GM19463 (cell line): ENCODE measurements at regions not wholly inside any gene's neighbourhood (a gene's known extent, or its start where the extent isn't known, plus 50 kb on each side); places are given as distances from the start of the nearest gene placed in this dataset.
"Not testable (repeated sequence)": the region's sequence is repeated elsewhere in the genome, so short reads cannot be mapped to it uniquely, and the experiment has no call there.

Experiments
- ATAC-seq: cut with Tn5 transposase; IDR thresholded peaks from one replicate; pipeline ENCODE4 v1.9.1; 2021; ENCODE audit warnings: mild to moderate bottlenecking, moderate library complexity; ENCODE audit not compliant: unreplicated experiment

DNA sequence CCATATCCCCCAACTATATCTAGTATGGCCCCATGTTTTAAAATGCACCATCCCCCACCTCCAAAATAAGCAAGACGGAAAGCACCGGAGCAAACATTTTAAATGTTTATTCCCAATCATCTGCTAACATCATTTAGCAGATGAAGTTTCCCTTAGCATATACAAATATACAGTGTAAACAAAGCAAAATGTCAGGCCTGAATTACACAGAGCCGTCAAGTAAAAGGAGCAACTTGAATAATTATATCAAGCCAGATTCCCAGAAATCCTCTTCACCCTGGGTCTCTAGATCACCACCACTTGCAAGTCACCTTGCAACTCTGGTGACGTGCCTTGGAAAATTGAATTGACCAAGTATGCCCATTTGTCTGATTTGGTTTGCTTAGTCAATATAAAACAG lies 91.6 kb upstream of the COL1A2 start:
- ATAC-seq, result no peak

DNA sequence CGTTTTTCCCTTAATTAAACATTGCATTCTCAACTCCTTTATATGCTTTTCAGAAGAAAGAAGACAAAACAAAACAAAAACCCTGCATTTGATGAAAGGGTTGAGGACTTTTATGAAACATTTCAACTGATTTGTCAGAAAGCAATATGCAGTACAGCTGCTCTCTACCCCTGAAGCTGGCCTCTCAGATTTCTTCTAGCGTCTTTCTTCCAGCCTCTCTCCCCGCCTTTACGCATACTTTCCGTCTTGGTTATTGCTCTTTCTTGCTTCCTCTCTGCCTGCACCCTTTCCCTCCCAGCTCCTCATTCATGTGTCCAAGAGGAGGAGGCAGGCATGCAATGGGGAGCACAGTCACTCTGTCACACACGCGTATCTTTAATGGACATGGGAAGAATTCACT lies 91.0 kb upstream of the COL1A2 start:
- ATAC-seq, result no peak

GRCh38 chr7:94304878-94305277 lies 89.8 kb upstream of the COL1A2 start:
- no peak for ATAC-seq

DNA sequence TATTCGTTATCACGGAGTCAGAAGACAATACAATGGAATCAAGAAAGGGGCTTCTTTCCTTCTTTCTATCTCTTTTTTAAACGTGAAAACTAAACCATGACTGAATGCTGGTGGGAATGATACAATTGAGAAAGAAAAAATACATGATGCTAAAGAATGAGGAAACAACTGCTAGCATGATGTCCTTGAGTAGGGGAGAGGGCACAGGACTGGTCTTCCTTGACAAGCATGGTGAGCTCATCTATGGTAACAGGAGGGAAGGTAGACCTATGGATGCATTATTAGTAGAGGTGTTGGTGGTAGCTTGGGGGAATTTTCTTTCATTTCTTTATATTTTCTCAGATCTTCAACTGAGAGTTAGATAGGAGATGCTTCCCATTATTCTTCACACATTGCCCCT lies 88.9 kb upstream of the COL1A2 start:
- ATAC-seq, result no peak

GRCh38 chr7:94307399-94308048 lies 87.2 kb upstream of the COL1A2 start:
- ATAC-seq, result no peak

DNA sequence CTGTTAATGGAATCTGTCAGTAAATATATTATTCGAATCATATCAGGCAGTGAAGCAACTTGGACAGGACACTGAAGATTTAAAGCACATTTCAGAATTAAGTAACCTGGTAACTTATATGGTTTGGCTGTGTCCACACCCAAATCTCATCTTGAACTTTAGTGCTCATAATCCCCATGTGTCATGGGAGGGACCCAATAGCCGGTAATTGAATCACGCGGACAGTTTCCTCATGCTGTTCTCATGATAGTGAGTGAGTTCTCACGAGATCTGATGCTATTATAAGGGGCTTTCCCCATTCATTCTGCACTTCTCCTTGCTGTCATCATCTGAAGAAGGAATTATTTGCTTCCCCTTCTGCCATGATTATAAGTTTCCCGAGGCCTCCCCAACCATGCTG lies 83.2 kb upstream of the COL1A2 start:
- ATAC-seq, result no peak

DNA sequence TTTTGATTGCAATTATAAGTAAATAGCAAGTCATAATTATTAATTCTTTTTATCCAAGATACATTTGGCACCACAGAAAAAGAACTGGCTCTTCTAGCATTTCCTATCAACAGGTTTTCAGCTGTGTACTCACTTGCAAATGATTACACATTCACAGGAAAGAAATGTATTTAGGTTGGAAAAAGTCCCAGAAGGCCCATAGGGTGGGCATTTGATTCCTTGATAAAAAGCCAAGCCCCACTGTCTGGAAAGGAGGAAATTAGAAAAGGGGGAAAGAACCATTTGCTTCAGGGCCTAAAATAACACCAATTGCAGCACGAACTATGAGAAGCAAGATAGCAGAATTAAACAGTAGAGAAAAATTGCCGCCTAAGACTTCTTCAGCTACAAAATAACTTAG lies 80.8 kb upstream of the COL1A2 start:
- ATAC-seq, result no peak

DNA sequence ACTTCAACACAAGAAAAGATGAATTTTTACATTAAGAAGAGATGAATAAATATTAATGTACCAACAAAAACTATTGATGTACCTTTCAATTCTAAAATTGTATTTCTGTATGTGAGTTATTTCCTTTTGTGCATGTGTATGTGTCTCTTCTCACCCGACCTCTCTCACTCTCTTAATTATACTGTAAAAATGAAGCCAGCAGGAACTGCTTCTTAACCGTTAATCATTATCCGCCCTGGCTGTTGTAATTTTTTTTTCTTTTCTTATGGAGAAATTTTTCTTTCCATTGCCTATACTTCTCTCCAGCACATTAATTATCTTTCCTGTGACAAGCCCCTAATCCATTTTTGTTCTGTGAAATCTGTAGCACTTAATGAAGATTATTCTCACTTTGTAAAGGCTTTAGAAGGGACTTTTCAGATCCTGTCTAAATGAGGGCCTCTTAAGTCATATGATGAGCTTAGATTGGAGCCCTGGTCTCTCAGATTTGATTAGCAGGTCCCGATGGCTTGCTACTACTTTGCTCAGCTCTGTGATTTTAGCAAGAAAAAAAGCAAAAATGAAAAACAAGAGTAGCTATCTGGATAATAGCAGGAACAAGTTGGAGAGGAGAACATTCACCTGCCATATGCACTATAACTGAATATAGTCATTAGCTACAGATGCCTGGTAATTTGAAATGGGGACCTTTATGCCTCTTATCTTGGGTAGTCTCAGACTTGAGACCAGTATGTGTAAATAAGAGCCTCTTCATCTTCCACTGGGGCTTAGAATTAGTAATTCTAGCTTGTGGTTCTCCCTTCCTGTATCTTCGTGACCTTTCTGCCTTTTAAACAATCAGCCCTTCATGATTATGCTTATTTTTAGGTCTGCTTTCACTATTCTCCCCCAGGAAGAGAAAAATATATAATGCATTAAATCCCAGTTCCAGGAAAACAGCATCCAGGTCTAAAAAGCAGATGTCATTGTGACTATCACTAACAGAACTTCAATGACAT lies 80.0 kb upstream of the COL1A2 start:
- no peak for ATAC-seq

DNA sequence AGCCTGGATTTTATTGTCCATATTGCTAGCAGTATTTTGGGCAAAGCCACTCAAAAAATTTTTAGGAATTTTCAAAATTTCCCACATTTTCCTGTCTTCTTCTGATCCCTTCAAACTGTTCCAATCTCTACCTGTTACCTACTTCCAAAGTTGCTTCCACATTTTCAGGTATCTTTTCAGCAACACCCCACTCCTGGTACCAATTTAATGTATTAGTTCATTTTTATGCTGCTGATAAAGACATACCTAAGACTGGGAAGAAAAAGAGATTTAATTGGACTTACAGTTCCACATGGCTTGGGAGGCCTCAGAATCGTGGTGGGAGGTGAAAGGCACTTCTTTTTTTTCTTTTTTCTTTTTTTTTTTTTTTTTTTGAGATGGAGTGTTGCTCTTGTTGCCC lies 73.6 kb upstream of the COL1A2 start:
- not testable (repeated sequence) for ATAC-seq

DNA sequence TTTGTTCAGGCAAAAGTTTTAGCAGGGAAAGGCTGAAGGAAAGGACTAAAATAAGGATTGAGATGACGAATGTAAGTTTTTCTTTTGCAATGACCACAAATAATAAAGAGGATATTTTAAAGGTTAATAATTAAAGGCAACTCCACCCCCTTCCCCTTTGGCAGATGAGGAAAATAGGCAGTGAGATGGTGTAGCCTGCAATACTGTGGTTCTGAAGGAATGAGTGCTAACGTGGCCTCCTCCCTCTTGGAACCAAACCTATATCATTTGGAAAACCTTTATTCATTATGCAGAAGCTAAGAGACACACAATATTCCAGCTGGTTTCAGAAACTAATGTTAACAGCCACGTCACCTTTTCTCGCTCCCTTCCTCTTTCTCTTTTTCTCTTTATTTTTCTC lies 70.9 kb upstream of the COL1A2 start:
- no peak for ATAC-seq

DNA sequence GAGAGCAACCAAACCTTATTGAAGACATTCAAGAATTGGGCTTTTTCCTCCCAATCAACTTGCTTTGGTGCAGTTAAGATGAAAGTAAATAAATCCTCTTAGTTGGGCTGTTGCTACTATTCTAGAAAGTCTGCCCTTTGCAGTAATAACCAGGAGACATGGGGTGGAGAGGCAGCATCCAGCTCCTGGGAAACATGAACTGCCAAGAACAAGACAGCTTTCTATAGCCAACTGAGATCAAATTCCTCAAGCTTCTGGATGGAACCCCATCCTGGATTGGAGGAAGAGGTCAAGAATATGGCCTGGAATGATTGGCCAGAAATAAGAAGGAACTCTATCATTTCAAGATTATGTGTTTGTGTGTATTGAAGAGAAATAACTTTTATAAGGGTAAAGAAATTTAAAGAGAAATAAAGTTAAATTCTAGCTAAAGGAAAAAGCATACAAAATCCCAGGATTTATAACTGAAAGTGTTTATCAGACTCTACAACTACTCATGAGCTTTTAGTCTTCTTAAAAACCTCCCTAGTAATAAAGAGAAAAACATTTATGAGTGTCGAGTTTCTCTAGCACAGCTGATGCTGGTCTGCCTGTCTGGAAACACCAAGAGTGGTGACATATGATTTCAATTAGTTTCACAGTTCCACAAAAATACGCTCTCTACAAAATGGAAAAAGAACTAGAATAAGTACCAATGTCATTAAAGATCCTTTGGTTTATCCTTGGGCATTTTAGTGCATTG lies 70.1 kb upstream of the COL1A2 start:
- no peak for ATAC-seq

DNA sequence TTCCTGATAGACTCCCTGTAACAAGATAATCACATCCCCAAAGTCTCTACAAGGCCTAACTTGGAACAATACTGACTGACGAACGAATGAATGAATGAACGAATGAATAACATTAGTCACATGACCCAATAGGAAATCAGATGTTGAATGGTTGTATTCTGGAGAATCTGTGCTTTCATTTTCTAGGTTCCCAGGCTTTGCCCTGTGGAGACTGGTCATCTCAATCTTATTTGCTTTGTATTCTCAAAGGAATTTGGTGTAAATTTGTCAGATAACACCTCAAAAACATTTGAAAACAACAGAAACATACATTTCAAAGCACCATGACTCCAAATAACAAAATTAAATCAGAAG lies 69.6 kb upstream of the COL1A2 start:
- no peak for ATAC-seq

- ATAC-seq, result no peak
These were observed 64.2 kb upstream of the COL1A2 start for GRCh38 chr7:94330269-94331020.

GRCh38 chr7:94332571-94332970 lies 62.1 kb upstream of the COL1A2 start:
- no peak for ATAC-seq

- no peak for ATAC-seq
These were observed 60.9 kb upstream of the COL1A2 start for GRCh38 chr7:94333810-94334209.

DNA sequence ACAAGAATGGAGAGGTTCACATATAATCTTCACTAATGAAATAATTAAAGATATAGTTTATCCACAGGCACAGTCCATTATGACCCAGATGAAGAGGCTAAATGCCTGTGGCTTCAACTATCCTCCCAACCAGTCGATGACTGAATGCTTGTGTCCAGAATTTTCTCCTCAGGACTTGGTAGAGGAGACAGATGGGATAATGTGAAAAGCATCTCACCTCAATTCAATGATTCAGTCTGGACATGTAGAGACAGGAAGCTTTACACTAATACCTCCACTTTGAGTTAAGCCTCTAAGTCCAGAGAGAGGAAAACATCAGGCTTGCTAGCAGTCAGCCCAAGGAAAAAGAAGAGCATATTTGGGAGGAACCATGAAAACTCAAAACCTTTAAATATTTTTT lies 59.1 kb upstream of the COL1A2 start:
- no peak for ATAC-seq

DNA sequence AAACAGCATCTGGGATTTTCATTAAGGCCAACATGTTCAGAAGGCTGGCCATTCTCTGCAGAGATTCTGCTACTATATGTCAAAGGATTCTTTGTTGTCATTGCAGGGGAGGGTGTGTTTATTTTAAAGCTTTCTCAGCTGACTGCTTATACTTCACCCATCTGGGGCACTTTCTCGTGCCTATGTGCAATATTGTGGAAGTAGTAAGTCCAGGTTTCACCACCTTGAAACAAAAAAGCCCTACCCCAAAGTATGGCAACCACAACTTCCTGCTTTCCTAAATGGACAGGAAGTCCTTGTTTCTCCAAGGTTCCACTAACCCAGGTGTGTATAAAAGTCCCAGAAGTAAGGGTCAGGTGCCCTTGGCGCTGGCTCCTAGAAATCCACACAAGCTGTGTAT lies 58.7 kb upstream of the COL1A2 start:
- ATAC-seq, result no peak

GRCh38 chr7:94338921-94339371 lies 55.7 kb upstream of the COL1A2 start:
- no peak for ATAC-seq

DNA sequence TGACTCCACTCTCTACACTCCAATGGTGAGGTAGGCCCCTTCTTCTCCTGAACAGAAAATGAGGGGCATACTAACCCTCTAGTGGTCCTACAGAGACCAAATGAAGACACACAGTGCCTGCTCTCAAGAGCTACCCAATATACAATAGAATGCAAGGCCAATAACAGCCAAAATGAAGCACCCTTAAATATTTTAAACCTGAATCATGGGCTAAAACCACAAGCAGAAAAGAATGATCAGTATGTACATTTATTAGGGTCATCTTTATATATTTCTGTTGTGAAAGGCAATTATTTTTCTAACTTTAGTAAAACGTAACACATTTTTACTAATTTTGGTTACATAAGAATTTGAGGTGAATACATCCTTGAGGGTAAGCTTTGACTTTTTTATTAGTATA lies 49.9 kb upstream of the COL1A2 start:
- no peak for ATAC-seq
